Omental fat pad (tissue), 3 donors: ENCODE measurements at regions not wholly inside any gene's neighbourhood (a gene's known extent, or its start where the extent isn't known, plus 50 kb on each side); places are given as distances from the start of the nearest gene placed in this dataset.
"Not testable (repeated sequence)": the region's sequence is repeated elsewhere in the genome, so short reads cannot be mapped to it uniquely, and the experiment has no call there.

ENCODE experiments used
- ATAC-seq: fragments of 150-250 bp; one replicate; pipeline ENCODE4 v1.9.1; 2016; ENCODE audit warnings: mild to moderate bottlenecking, moderate library complexity; ENCODE audit not compliant: low FRiP score
- DNase-seq: peaks from one replicate; pipeline ENCODE4 v3.0.0-alpha.2; 2019; ENCODE audit warnings: low spot score
- CTCF ChIP-seq, 3 donors: fragments of 450-650 bp; IDR thresholded peaks; one replicate each; pipeline ENCODE4 v1.5.1; 2016 to 2017; ENCODE audit warnings: antibody characterized with exemption in 3 of 3, mild to moderate bottlenecking in 3 of 3, moderate library complexity in 2 of 3

GRCh38 chr11:23765682-23766252 is 731.1 kb upstream of the LUZP2 start:
- DNase-seq (no peak), ATAC-seq (no peak)
- no peak for TF ChIP-seq CTCF (IDR thresholded peaks at IDR 0.05)

GRCh38 chr11:23767576-23767975 is 729.3 kb upstream of the LUZP2 start:
- ATAC-seq (no peak), DNase-seq (no peak)
- TF ChIP-seq CTCF (IDR thresholded peaks at IDR 0.05): no peak

GRCh38 chr11:23769214-23769613 is 727.6 kb upstream of the LUZP2 start:
- no peak for TF ChIP-seq CTCF (IDR thresholded peaks at IDR 0.05)
- ATAC-seq: no peak
- no peak for DNase-seq

GRCh38 chr11:23772081-23772480 is 724.8 kb upstream of the LUZP2 start:
- ATAC-seq: no peak
- DNase-seq: no peak
- no peak for TF ChIP-seq CTCF (IDR thresholded peaks at IDR 0.05)

- no peak for TF ChIP-seq CTCF (IDR thresholded peaks at IDR 0.05)
- no peak for DNase-seq
- ATAC-seq: no peak
Measured at GRCh38 chr11:23778971-23779370, 717.9 kb upstream of the LUZP2 start.

- TF ChIP-seq CTCF (IDR thresholded peaks at IDR 0.05): no peak
- no peak for DNase-seq
- no peak for ATAC-seq
Measured at GRCh38 chr11:23780231-23780630, 716.6 kb upstream of the LUZP2 start.

GRCh38 chr11:23781803-23782560 is 714.9 kb upstream of the LUZP2 start:
- ATAC-seq: no peak
- DNase-seq: no peak
- no peak for TF ChIP-seq CTCF (IDR thresholded peaks at IDR 0.05)

- not testable (repeated sequence) for ATAC-seq, DNase-seq
Measured at GRCh38 chr11:23786974-23787373, 709.9 kb upstream of the LUZP2 start.
